Femur (tissue), 1 donor: ENCODE measurements at regions not wholly inside any gene's neighbourhood (a gene's known extent, or its start where the extent isn't known, plus 50 kb on each side); places are given as distances from the start of the nearest gene placed in this dataset.

Source experiments
- DNase-seq: peaks from one replicate; pipeline ENCODE4 v3.0.0-alpha.2; 2017

DNA sequence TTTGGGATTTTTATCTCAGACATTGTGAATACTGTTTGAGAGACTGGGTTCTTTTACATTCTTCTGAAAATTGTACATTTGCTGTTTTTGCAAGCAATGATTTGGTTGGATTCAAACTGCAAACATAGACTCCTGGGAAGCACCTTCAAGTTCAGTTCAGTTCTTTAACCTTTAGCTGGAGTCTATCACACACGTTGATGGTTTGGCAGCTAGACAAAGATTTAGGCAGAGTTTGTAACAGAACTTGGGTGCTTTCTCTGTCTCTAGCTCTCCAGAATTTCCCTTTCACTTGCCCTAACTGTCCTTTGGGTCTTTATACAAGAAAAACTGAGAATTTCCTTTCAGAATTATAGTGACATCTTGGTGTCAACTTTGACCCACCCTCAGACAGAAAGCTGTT, 556.6 kb downstream of the DIAPH3 start:
- DNase-seq = no peak

- DNase-seq = no peak
Measured at GRCh38 chr13:59607780-59608233, 555.9 kb downstream of the DIAPH3 start.

GRCh38 chr13:59609421-59609820, 554.3 kb downstream of the DIAPH3 start:
- no peak for DNase-seq
